ENCODE measurements at regions not wholly inside any gene's neighbourhood (a gene's known extent, or its start where the extent isn't known, plus 50 kb on each side); places are given as distances from the start of the nearest gene placed in this dataset.
"Not testable (repeated sequence)": the region's sequence is repeated elsewhere in the genome, so short reads cannot be mapped to it uniquely, and the experiment has no call there.

- Histone ChIP-seq H3K27me3 (ENCODE audit: low read depth) (no peaks in the 10 kb centered on the region), H3K9me3 (no peaks in the 10 kb centered on the region), H3K4me1 (no peaks in the 10 kb centered on the region), H3K36me3 (replicated peaks) (no peaks in the 10 kb centered on the region), H3K4me3 (no peak overlapping the region)
- in situ Hi-C loops (cut with MboI; ENCODE audit: low sequenced_read_pairs), result no loop called here
- DNase-seq (ENCODE audit: low spot score in 2 of 2), result no peak
These were observed 220.3 kb upstream of the NPY start for GRCh38 chr7:24063721-24064120.

DNA sequence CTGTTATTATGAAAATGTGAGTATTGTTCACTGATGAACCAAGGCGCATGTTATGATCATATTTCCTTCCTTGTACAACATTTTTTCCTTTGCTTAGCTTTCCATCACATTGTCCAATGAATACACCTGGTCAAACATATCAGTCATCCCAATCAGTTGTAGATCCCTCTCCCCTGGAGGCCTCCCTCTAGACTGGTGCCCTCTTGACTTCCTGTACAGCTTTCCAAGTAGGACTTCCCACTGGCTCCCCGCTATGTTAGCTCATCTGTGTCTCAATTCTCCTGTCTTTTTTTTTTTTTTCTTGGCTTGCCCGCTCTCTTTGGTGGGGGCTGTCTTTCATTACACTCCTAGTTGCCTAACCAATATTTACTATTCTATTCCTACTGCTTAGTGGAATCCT lies 214.2 kb upstream of the NPY start:
- Histone ChIP-seq H3K4me1 (no peaks in the 10 kb centered on the region), H3K27me3 (ENCODE audit: low read depth) (no peaks in the 10 kb centered on the region; the same call in 1 of the 2 replicates), H3K36me3 (replicated peaks) (no peaks in the 10 kb centered on the region), H3K9me3 (no peaks in the 10 kb centered on the region), H3K4me3 (no peak overlapping the region)
- DNase-seq (ENCODE audit: low spot score in 2 of 2), result no peak
- in situ Hi-C loops (cut with MboI; ENCODE audit: low sequenced_read_pairs), result no loop called here

- DNase-seq (ENCODE audit: low spot score in 2 of 2), result no peak
- Histone ChIP-seq H3K9me3 (no peaks in the 10 kb centered on the region), H3K36me3 (replicated peaks) (no peaks in the 10 kb centered on the region), H3K4me3 (no peak overlapping the region), H3K4me1 (no peaks in the 10 kb centered on the region), H3K27me3 (ENCODE audit: low read depth) (no peaks in the 10 kb centered on the region; the same call in 1 of the 2 replicates)
- in situ Hi-C loops (cut with MboI; ENCODE audit: low sequenced_read_pairs), result no loop called here
These were observed 210.2 kb upstream of the NPY start for GRCh38 chr7:24073651-24074420.

- Histone ChIP-seq H3K4me1 (no peaks in the 10 kb centered on the region), H3K27me3 (ENCODE audit: low read depth) (no peaks in the 10 kb centered on the region), H3K4me3 (no peak overlapping the region), H3K9me3 (no peaks in the 10 kb centered on the region), H3K36me3 (replicated peaks) (no peaks in the 10 kb centered on the region)
- no peak for DNase-seq (ENCODE audit: low spot score in 2 of 2)
- in situ Hi-C loops (cut with MboI; ENCODE audit: low sequenced_read_pairs), result no loop called here
These were observed 208.6 kb upstream of the NPY start for GRCh38 chr7:24075426-24075810.

GRCh38 chr7:24082826-24083225 lies 201.2 kb upstream of the NPY start:
- H3K27me3 ChIP-seq (ENCODE audit: low read depth), result no peaks in the 10 kb centered on the region
- no peaks in the 10 kb centered on the region for H3K4me1 ChIP-seq
- no peaks in the 10 kb centered on the region for H3K9me3 ChIP-seq
- H3K4me3 ChIP-seq, result no peak overlapping the region
- DNase-seq (ENCODE audit: low spot score in 2 of 2), result no peak
- no peaks in the 10 kb centered on the region for H3K36me3 ChIP-seq (replicated peaks)
- in situ Hi-C loops (cut with MboI; ENCODE audit: low sequenced_read_pairs), result no loop called here

DNA sequence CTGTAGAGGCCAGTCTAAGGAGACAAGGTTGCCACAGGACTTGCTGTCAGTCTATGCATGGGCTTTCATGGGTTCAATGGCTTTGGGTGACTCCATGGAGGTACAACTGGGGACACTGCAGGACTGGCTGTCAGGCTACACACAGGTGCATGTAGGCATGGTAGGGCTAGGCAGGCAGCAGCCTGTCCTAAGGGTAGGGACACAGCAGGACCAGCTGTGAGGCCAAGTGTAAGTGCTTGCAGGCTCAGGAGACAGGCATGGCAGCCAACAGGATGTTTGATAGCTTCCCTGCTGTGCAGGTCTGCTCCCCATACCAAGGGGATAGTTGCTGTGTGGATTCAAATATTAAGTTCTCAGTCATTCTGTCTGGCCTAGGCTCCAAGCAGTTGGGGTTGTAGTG lies 181.0 kb upstream of the NPY start:
- H3K27me3 ChIP-seq (ENCODE audit: low read depth), result no peaks in the 10 kb centered on the region
- no peaks in the 10 kb centered on the region for H3K9me3 ChIP-seq
- H3K36me3 ChIP-seq (replicated peaks), result no peaks in the 10 kb centered on the region
- no peak overlapping the region for H3K4me3 ChIP-seq
- DNase-seq (ENCODE audit: low spot score in 2 of 2), result no peak
- in situ Hi-C loops (cut with MboI; ENCODE audit: low sequenced_read_pairs), result no loop called here
- H3K4me1 ChIP-seq, result no peaks in the 10 kb centered on the region

DNA sequence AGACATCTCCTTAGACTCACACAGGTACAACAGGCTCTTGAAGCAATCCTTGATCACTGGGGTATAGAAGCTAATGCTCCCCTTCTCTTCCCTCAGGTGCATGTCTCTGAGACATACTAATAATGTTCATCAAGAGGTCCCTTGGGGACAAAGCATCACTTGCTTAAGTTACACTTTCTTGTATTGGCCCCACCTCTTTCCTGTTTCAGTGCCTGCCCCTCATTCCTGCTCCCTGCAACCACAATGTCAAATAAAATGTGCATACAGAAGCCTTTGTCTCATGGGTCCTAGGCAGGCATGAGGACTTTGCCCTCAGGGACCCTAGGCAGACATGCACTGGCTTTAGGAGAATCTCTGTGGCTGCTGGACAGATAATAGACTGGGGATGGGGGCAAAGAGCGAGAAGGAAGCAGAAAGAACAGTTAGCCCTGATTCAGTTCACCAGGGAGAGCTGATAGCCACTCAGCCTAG lies 175.0 kb upstream of the NPY start:
- no peaks in the 10 kb centered on the region for H3K36me3 ChIP-seq (replicated peaks)
- no peaks in the 10 kb centered on the region; the same call in 1 of the 2 replicates for H3K4me1 ChIP-seq
- in situ Hi-C loops (cut with MboI; ENCODE audit: low sequenced_read_pairs), result no loop called here
- H3K4me3 ChIP-seq, result no peak overlapping the region
- DNase-seq (ENCODE audit: low spot score in 2 of 2), result no peak
- H3K9me3 ChIP-seq, result no peaks in the 10 kb centered on the region
- no peaks in the 10 kb centered on the region for H3K27me3 ChIP-seq (ENCODE audit: low read depth)

GRCh38 chr7:24110056-24110455 lies 173.9 kb upstream of the NPY start:
- in situ Hi-C loops (cut with MboI; ENCODE audit: low sequenced_read_pairs), result no loop called here

DNA sequence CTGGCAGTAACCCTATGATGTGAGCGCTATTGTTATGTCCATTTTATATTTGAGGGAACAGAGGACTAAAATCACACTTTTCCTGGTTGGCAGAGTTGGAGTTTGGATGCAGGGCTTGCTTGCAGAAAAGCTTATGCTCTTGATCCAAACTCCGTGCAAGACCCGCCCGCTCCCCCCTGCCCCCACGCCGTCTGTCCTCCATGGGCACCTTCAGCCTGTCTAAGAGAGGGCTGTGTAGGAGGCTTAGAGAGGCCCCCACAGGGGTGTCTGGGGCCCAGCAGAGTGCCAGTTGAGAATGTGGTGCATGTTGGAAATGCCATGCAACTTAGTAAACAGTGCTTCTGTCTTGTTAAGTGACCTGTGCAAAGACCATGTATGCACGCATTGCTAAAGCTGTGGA lies 170.5 kb upstream of the NPY start:
- Histone ChIP-seq H3K4me1 (no peaks in the 10 kb centered on the region; the same call in 1 of the 2 replicates), H3K9me3 (no peaks in the 10 kb centered on the region), H3K36me3 (replicated peaks) (no peaks in the 10 kb centered on the region), H3K27me3 (ENCODE audit: low read depth) (0 out of 2 replicates have a peak, but pooled peaks cover 2% of the 10 kb centered on the region), H3K4me3 (no peak overlapping the region)
- no peak for DNase-seq (ENCODE audit: low spot score in 2 of 2)
- in situ Hi-C loops (cut with MboI; ENCODE audit: low sequenced_read_pairs), result no loop called here

More at GRCh38 chr7:24110056-24110455, 173.9 kb upstream of the NPY start:
- Histone ChIP-seq H3K4me3 (no peak overlapping the region), H3K27me3 (ENCODE audit: low read depth) (no peaks in the 10 kb centered on the region), H3K4me1 (no peaks in the 10 kb centered on the region; the same call in 1 of the 2 replicates), H3K36me3 (replicated peaks) (no peaks in the 10 kb centered on the region), H3K9me3 (no peaks in the 10 kb centered on the region)
- no peak for DNase-seq (ENCODE audit: low spot score in 2 of 2)

- no peak for DNase-seq (ENCODE audit: low spot score in 2 of 2)
These were observed 168.3 kb upstream of the NPY start for GRCh38 chr7:24115661-24116060.

DNA sequence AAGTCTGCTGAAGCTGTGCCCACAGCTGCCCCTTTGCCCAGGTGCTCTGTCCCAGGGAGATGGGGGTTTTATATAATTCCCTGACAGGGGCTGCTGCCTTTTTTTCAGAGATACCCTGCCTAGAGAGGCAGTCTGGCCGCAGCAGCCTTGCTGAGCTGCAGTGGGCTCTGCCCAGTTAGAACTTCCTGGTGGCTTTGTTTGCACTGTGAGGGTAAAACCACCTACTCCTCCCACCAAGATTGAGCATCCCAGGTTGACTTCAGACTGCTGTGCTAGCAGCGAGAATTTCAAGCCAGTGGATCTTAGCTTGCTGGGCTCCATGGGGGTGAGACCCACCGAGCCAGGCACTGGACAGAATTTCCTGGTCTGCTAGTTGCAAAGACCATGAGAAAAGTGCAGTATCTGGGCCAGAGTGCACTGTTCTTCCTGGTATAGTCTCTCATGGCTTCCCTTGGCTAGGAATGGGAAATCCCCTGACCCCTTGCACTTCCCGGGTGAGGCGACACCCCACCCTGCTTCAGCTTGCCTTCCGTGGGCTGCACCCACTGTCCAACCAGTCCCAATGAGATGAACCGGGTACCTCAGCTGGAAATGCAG lies 166.0 kb upstream of the NPY start:
- H3K9me3 ChIP-seq; H3K4me1 ChIP-seq; H3K4me3 ChIP-seq; H3K36me3 ChIP-seq (replicated peaks); in situ Hi-C loops (cut with MboI; ENCODE audit: low sequenced_read_pairs); DNase-seq (ENCODE audit: low spot score in 2 of 2): not testable (repeated sequence)
- peaks cover 20% of the 10 kb centered on the region; the same call in 1 of the 2 replicates for H3K27me3 ChIP-seq (ENCODE audit: low read depth)

More at GRCh38 chr7:24115661-24116060, 168.3 kb upstream of the NPY start:
- Histone ChIP-seq H3K27me3 (ENCODE audit: low read depth) (0 out of 2 replicates have a peak, but pooled peaks cover 8% of the 10 kb centered on the region), H3K9me3 (no peaks in the 10 kb centered on the region), H3K36me3 (replicated peaks) (no peaks in the 10 kb centered on the region), H3K4me1 (no peaks in the 10 kb centered on the region; the same call in 1 of the 2 replicates), H3K4me3 (no peak overlapping the region)
- in situ Hi-C loops (cut with MboI; ENCODE audit: low sequenced_read_pairs), result no loop called here

DNA sequence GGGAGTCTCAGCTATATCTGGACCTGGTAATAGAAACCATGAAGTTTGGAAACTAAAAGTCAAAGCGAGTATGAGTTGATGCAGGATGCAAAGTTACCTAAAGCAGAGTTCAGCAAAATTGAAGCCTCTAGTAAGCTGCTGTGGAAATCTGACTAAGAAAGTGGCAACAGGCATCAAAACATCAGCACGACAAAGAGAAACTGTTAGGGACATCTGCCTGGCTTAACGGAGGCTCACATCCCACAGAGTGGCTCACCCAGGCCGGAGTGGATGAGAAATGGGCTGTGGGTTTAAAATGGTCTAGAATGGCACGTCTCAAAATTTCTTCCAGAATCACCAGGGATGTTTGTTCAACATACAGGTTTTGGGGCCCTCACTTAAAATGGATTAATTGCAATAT lies 164.1 kb upstream of the NPY start:
- H3K4me1 ChIP-seq, result peaks cover 8% of the 10 kb centered on the region
- no peaks in the 10 kb centered on the region for H3K36me3 ChIP-seq (replicated peaks)
- DNase-seq (ENCODE audit: low spot score in 2 of 2), result no peak
- no peak overlapping the region for H3K4me3 ChIP-seq
- in situ Hi-C loops (cut with MboI; ENCODE audit: low sequenced_read_pairs), result no loop called here
- H3K27me3 ChIP-seq (ENCODE audit: low read depth), result peaks cover 26% of the 10 kb centered on the region
- no peaks in the 10 kb centered on the region for H3K9me3 ChIP-seq

GRCh38 chr7:24123076-24123475 lies 160.9 kb upstream of the NPY start:
- H3K4me1 ChIP-seq, result peaks cover 8% of the 10 kb centered on the region
- peaks cover 28% of the 10 kb centered on the region for H3K27me3 ChIP-seq (ENCODE audit: low read depth)
- no peaks in the 10 kb centered on the region for H3K9me3 ChIP-seq
- H3K36me3 ChIP-seq (replicated peaks), result no peaks in the 10 kb centered on the region
- no peak overlapping the region for H3K4me3 ChIP-seq
- in situ Hi-C loops (cut with MboI; ENCODE audit: low sequenced_read_pairs), result no loop called here
- DNase-seq (ENCODE audit: low spot score in 2 of 2), result peak; percentile 28 to 65

DNA sequence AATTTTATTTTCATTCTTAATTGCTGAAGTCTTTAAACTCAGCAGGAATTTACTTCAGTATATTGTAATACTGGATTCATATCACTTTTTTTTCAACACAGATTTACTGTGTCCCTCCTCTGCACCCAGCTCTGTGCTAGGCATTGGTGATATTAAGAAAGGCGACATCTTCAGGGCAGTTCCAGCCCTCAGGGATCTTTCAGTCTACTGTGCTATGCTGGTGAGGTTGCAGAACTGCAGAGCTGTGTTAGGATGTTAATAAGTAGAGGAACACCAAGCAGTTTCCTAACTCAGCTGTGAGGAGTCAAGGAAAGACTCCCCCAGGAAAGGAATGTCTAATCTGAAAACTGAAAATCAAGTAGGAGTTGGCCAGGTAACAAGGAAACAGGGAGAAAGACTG lies 158.2 kb upstream of the NPY start:
- H3K36me3 ChIP-seq (replicated peaks), result no peaks in the 10 kb centered on the region
- in situ Hi-C loops (cut with MboI; ENCODE audit: low sequenced_read_pairs), result no loop called here
- peaks cover 23% of the 10 kb centered on the region for H3K27me3 ChIP-seq (ENCODE audit: low read depth)
- no peak for DNase-seq (ENCODE audit: low spot score in 2 of 2)
- H3K4me1 ChIP-seq, result peaks cover 8% of the 10 kb centered on the region
- no peak overlapping the region for H3K4me3 ChIP-seq
- no peaks in the 10 kb centered on the region for H3K9me3 ChIP-seq
